ENCODE measurements at regions not wholly inside any gene's neighbourhood (a gene's known extent, or its start where the extent isn't known, plus 50 kb on each side); places are given as distances from the start of the nearest gene placed in this dataset.
A peak's percentile ranks its signal among the peaks of the same experiment; 100 is the strongest.

DNA sequence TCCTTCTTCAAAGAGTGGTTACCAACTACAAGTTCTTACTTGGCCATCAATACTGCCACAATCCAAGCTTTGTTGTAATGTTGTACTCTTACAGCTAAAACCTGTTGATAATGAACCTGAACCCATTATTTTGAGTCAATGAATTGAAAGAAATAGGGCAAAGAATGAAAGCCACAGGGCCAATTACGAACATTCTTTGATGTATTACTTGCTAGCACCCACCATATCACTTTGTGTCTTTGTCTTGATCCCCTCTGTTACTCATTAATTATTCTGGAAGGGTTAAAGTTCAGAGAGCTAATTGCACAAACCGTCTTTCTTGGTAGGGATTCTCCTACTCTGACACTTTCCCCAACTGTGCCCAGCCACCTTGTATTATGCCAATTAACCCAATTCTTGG is 53.2 kb upstream of the TFEC start:
- no peak overlapping the region for H3K4me3 Mint-ChIP-seq
- peaks cover 0 to 4% of the 10 kb centered on the region in 2 donors for H3K27me3 Mint-ChIP-seq
- H3K9me3 Mint-ChIP-seq = peaks cover 4 to 5% of the 10 kb centered on the region in 2 donors
- no peaks in the 10 kb centered on the region for H3K4me1 Mint-ChIP-seq
- DNase-seq = no peak
- H3K36me3 Mint-ChIP-seq = no peaks in the 10 kb centered on the region
- no peak for ATAC-seq (replicated peaks)
- no peak overlapping the region for H3K27ac Mint-ChIP-seq

- ATAC-seq (replicated peaks) = no peak
- H3K36me3 Mint-ChIP-seq = no peaks in the 10 kb centered on the region
- no peak overlapping the region for H3K4me3 Mint-ChIP-seq
- H3K27me3 Mint-ChIP-seq = no peaks in the 10 kb centered on the region
- no peaks in the 10 kb centered on the region for H3K9me3 Mint-ChIP-seq
- no peaks in the 10 kb centered on the region for H3K4me1 Mint-ChIP-seq
- H3K27ac Mint-ChIP-seq = no peak overlapping the region
- DNase-seq = no peak
Measured at GRCh38 chr7:116086547-116087045, 56.0 kb upstream of the TFEC start.

GRCh38 chr7:116087291-116087690 is 56.7 kb upstream of the TFEC start:
- Mint-ChIP-seq H3K9me3 (no peaks in the 10 kb centered on the region), H3K4me1 (no peaks in the 10 kb centered on the region), H3K4me3 (no peak overlapping the region), H3K27me3 (no peaks in the 10 kb centered on the region), H3K36me3 (no peaks in the 10 kb centered on the region), H3K27ac (no peak overlapping the region)
- no peak for ATAC-seq (replicated peaks)
- DNase-seq = no peak

DNA sequence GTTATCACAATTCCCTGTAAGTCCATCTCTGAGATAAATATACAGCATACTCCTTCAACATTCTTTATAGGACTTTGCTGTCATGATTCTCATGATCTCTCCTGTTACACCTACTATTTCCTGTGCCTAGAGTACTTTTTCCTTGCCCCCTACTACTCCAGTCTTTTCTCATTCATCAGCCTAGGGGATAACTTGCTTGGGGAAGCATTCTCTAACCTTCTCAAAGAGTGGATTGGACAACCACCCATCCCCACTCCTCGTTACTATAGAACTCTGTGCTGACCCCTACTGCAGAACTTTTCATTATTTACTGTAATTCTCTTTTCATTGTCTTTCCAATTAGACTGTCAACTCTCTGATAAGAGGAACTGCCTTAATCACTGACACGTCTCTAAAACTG is 57.4 kb upstream of the TFEC start:
- Mint-ChIP-seq H3K27me3 (no peaks in the 10 kb centered on the region), H3K4me3 (no peak overlapping the region), H3K4me1 (no peaks in the 10 kb centered on the region), H3K36me3 (no peaks in the 10 kb centered on the region), H3K9me3 (no peaks in the 10 kb centered on the region), H3K27ac (no peak overlapping the region)
- ATAC-seq (replicated peaks) (no peak), DNase-seq (no peak)

DNA sequence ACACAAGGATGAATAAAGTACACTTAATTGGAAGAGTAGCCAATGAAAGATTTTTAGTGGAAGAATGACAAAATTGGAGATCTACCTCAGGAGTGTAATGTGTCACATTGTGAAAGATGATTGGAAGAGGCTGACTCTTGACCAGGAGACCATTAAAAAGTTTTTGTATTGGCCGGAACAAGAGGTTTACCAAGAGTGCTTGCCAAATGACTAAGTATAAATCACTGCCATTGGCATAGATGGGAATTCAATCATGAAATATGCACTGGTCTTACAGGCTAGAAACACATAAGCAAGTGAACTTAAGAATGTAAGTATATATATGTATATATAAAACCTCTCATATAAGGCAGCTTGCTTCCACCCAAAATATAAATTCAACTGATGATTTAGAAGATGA is 58.7 kb upstream of the TFEC start:
- DNase-seq = no peak
- H3K9me3 Mint-ChIP-seq = no peaks in the 10 kb centered on the region
- H3K27me3 Mint-ChIP-seq = no peaks in the 10 kb centered on the region
- no peak for ATAC-seq (replicated peaks)
- H3K27ac Mint-ChIP-seq = no peak overlapping the region
- H3K4me3 Mint-ChIP-seq = no peak overlapping the region
- H3K36me3 Mint-ChIP-seq = no peaks in the 10 kb centered on the region
- no peaks in the 10 kb centered on the region for H3K4me1 Mint-ChIP-seq

DNA sequence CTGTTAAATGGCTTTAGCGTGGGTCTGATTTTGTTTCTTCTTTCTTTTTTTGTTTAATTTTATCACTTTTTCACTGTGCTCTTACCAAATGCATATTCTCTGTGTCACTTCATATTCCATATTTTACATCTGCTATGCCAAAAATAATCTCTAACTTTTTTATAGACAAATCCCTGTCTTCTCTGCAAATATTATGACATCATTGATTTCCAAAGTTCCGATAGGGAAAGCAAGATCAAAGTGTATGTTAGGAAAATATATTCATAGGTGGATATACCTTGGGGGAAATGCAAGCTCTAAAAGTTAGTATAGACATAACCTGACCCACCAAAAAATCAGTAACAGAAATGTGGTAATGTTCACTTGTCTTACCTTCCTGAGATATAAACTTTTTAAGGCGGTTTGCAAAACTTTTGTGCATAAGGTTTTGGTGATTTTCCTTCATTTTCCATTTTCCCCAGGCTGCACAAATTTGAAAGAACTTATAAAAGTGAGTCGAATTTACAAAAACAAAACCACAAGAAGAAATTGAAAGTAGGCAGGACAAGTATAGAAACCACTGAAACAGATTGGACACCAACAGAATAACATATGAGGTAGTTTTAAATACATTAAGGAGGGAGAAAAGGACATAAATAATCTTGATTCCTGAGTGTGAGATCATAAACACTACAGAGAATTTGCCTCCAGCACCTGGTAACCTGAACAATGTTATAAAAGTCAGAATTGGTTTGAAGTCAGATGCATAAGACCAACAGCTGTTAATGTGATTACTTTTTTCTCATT is 63.1 kb upstream of the TFEC start:
- DNase-seq (no peak), ATAC-seq (replicated peaks) (no peak)
- Mint-ChIP-seq H3K9me3 (no peaks in the 10 kb centered on the region), H3K36me3 (no peaks in the 10 kb centered on the region), H3K27ac (no peak overlapping the region), H3K4me1 (no peaks in the 10 kb centered on the region), H3K4me3 (no peak overlapping the region), H3K27me3 (no peaks in the 10 kb centered on the region)

DNA sequence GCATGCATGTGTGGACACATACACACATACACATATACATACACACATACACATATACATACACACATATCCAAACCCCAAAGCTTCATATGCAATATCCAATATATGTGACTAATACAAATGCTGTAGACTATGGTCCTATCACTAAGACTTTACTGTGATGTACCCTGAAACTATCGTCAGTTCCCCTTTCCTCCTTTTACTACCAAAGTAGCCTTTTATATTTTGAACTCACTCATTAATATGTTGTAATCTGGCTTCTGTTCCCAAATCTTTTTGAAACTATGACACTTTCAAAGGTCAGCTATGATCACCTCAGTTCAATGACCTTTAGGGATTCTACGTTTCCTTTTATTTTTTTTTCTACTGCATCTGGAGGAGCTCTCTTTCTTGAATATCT is 64.8 kb upstream of the TFEC start:
- Mint-ChIP-seq H3K4me1 (no peaks in the 10 kb centered on the region), H3K27me3 (no peaks in the 10 kb centered on the region), H3K4me3 (no peak overlapping the region), H3K36me3 (no peaks in the 10 kb centered on the region), H3K27ac (no peak overlapping the region), H3K9me3 (no peaks in the 10 kb centered on the region)
- DNase-seq (no peak), ATAC-seq (replicated peaks) (peak in 1 of 2 donors; percentile 19)

DNA sequence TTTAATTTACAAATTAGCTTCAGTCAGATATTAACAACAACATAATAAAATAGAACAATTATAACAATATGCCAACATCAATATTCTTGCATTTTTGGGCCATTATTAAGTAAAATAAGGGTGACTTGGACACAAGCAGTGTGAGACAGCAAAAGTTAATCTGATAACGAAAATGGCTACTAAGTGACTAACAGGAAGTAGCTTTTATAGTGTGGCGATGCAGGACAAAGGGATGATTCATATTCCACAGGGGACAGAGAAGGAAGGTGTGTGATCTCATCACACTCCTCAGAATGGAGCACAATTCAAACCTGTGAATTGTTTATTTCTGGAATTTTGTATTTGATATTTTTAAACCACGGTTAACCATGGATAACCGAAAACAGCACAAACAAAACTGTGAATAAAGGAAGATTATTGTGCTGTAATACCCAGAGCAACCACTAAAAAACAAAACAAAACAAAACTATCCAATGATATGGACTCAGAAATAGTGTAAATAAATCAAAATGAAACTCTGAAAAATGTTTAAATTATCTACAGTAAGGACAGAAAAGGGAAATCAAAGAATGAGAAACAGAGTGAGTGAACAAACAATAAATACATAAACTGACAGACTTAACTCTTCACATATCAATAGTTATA is 66.9 kb upstream of the TFEC start:
- Mint-ChIP-seq H3K36me3 (no peaks in the 10 kb centered on the region), H3K4me3 (no peak overlapping the region), H3K27ac (no peak overlapping the region), H3K9me3 (no peaks in the 10 kb centered on the region), H3K4me1 (no peaks in the 10 kb centered on the region), H3K27me3 (peaks cover 3 to 10% of the 10 kb centered on the region in 2 donors)
- no peak for DNase-seq
- ATAC-seq (replicated peaks) = no peak

GRCh38 chr7:116098175-116098574 is 67.6 kb upstream of the TFEC start:
- ATAC-seq (replicated peaks) (no peak), DNase-seq (no peak)
- Mint-ChIP-seq H3K4me3 (no peak overlapping the region), H3K4me1 (no peaks in the 10 kb centered on the region), H3K27me3 (peaks cover 3 to 16% of the 10 kb centered on the region in 2 donors), H3K36me3 (no peaks in the 10 kb centered on the region), H3K9me3 (no peaks in the 10 kb centered on the region), H3K27ac (no peak overlapping the region)

DNA sequence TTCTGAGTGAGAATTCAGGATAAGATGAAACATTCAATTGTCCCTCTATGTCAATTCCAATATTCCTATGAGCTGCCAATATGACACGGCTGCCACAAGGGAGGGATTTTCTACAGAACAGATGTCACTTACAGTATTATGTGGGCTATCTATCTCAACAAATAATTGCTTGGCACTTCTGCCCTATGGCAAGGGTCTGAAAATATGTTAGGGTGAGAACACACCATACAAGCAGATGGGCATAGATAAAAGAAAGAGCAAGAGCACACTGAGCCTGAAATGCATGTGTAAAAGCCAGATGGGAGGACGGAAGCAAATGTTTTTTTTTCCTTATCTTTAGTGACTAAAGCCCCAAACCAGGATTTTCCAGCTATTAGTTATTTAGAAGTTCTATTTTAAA is 70.1 kb upstream of the TFEC start:
- Mint-ChIP-seq H3K9me3 (no peaks in the 10 kb centered on the region), H3K4me1 (no peaks in the 10 kb centered on the region), H3K4me3 (no peak overlapping the region), H3K27ac (no peak overlapping the region), H3K36me3 (no peaks in the 10 kb centered on the region), H3K27me3 (peaks cover 3 to 16% of the 10 kb centered on the region in 2 donors)
- ATAC-seq (replicated peaks) (no peak), DNase-seq (no peak)

GRCh38 chr7:116101704-116102103 is 71.1 kb upstream of the TFEC start:
- DNase-seq (no peak), ATAC-seq (replicated peaks) (no peak)
- H3K4me1 Mint-ChIP-seq = no peaks in the 10 kb centered on the region
- no peaks in the 10 kb centered on the region for H3K36me3 Mint-ChIP-seq
- no peaks in the 10 kb centered on the region for H3K9me3 Mint-ChIP-seq
- peaks cover 3 to 16% of the 10 kb centered on the region in 2 donors for H3K27me3 Mint-ChIP-seq
- H3K4me3 Mint-ChIP-seq = no peak overlapping the region
- no peak overlapping the region for H3K27ac Mint-ChIP-seq

GRCh38 chr7:116111475-116111874 is 80.9 kb upstream of the TFEC start:
- no peaks in the 10 kb centered on the region for H3K4me1 Mint-ChIP-seq
- peaks cover 0 to 2% of the 10 kb centered on the region in 2 donors for H3K9me3 Mint-ChIP-seq
- no peaks in the 10 kb centered on the region for H3K36me3 Mint-ChIP-seq
- H3K27me3 Mint-ChIP-seq = no peaks in the 10 kb centered on the region
- no peak for DNase-seq
- no peak for ATAC-seq (replicated peaks)
- H3K27ac Mint-ChIP-seq = no peak overlapping the region
- no peak overlapping the region for H3K4me3 Mint-ChIP-seq

GRCh38 chr7:116113310-116113709 is 82.7 kb upstream of the TFEC start:
- Mint-ChIP-seq H3K36me3 (no peaks in the 10 kb centered on the region), H3K4me3 (no peak overlapping the region), H3K4me1 (no peaks in the 10 kb centered on the region), H3K27me3 (no peaks in the 10 kb centered on the region), H3K27ac (no peak overlapping the region), H3K9me3 (peaks cover 0 to 2% of the 10 kb centered on the region in 2 donors)
- DNase-seq (no peak), ATAC-seq (replicated peaks) (no peak)

- H3K27ac Mint-ChIP-seq = no peak overlapping the region
- ATAC-seq (replicated peaks) (no peak), DNase-seq (no peak)
- no peaks in the 10 kb centered on the region for H3K36me3 Mint-ChIP-seq
- peaks cover 7 to 8% of the 10 kb centered on the region in 2 donors for H3K27me3 Mint-ChIP-seq
- no peaks in the 10 kb centered on the region for H3K4me1 Mint-ChIP-seq
- no peaks in the 10 kb centered on the region for H3K9me3 Mint-ChIP-seq
- H3K4me3 Mint-ChIP-seq = no peak overlapping the region
Measured at GRCh38 chr7:116120839-116121238, 89.5 kb upstream of the TES start.

GRCh38 chr7:116122972-116123595 is 87.3 kb upstream of the TES start:
- H3K27me3 Mint-ChIP-seq = peaks cover 7 to 8% of the 10 kb centered on the region in 2 donors
- DNase-seq = no peak
- peaks cover 2 to 10% of the 10 kb centered on the region in 2 donors for H3K9me3 Mint-ChIP-seq
- no peak overlapping the region for H3K27ac Mint-ChIP-seq
- no peaks in the 10 kb centered on the region for H3K4me1 Mint-ChIP-seq
- no peak for ATAC-seq (replicated peaks)
- no peak overlapping the region for H3K4me3 Mint-ChIP-seq
- no peaks in the 10 kb centered on the region for H3K36me3 Mint-ChIP-seq

Data from stimulated activated naive B cell treated with anti-CD40 and anti-IgM and Interleukin-4, amounts not matched to agents 10 μg/mL and 1 μg/mL and 100 μg/mL, for 72 hours (primary cell).